HEK293 (cell line): ENCODE measurements at regions not wholly inside any gene's neighbourhood (a gene's known extent, or its start where the extent isn't known, plus 50 kb on each side); places are given as distances from the start of the nearest gene placed in this dataset.

Source experiments
- CTCF ChIP-seq: fragments of 450-650 bp; formaldehyde crosslinking; IDR thresholded peaks from 2 replicates; pipeline ENCODE4 v1.5.1; 2016; ENCODE audit warnings: missing biosample characterization, missing genetic modification characterization
- YY1 ChIP-seq: fragments of 450-650 bp; formaldehyde crosslinking; IDR thresholded peaks from 2 replicates; pipeline ENCODE4 v1.5.1; 2018; ENCODE audit warnings: missing biosample characterization, missing genetic modification characterization
- ZBTB10 ChIP-seq: fragments of 450-650 bp; formaldehyde crosslinking; IDR thresholded peaks from 2 replicates; pipeline ENCODE4 v1.5.1; 2016; ENCODE audit warnings: missing biosample characterization, missing genetic modification characterization
- ZBTB11 ChIP-seq: fragments of 450-650 bp; formaldehyde crosslinking; conservative IDR thresholded peaks from 2 replicates; pipeline ENCODE4 v1.5.1; 2016; ENCODE audit warnings: low read depth, missing biosample characterization, missing genetic modification characterization
- ZBTB17 ChIP-seq: fragments of 450-650 bp; formaldehyde crosslinking; IDR thresholded peaks from 2 replicates; pipeline ENCODE4 v1.5.1; 2016; ENCODE audit warnings: missing biosample characterization, missing genetic modification characterization
- ZBTB21 ChIP-seq: fragments of 450-650 bp; formaldehyde crosslinking; IDR thresholded peaks from 2 replicates; pipeline ENCODE4 v1.5.1; 2017; ENCODE audit warnings: missing biosample characterization, missing genetic modification characterization
- ZBTB49 ChIP-seq: fragments of 450-650 bp; formaldehyde crosslinking; IDR thresholded peaks from 2 replicates; pipeline ENCODE4 v1.5.1; 2016; ENCODE audit warnings: missing biosample characterization, missing genetic modification characterization, low read depth
- ZNF114 ChIP-seq: fragments of 450-650 bp; formaldehyde crosslinking; IDR thresholded peaks from 2 replicates; pipeline ENCODE4 v1.5.0; 2017; ENCODE audit warnings: missing biosample characterization, missing genetic modification characterization
- ZNF146 ChIP-seq: fragments of 450-650 bp; formaldehyde crosslinking; IDR thresholded peaks from 2 replicates; pipeline ENCODE4 v1.5.1; 2016; ENCODE audit warnings: missing biosample characterization, missing genetic modification characterization
- ZNF416 ChIP-seq: fragments of 450-650 bp; formaldehyde crosslinking; IDR thresholded peaks from 2 replicates; pipeline ENCODE4 v1.5.1; 2016; ENCODE audit warnings: missing biosample characterization, missing genetic modification characterization
- ZNF449 ChIP-seq: fragments of 450-650 bp; formaldehyde crosslinking; IDR thresholded peaks from 2 replicates; pipeline ENCODE4 v1.5.1; 2017; ENCODE audit warnings: missing biosample characterization, mild to moderate bottlenecking, missing genetic modification characterization, moderate library complexity
- ZNF639 ChIP-seq: fragments of 450-650 bp; formaldehyde crosslinking; IDR thresholded peaks from 2 replicates; pipeline ENCODE4 v1.5.1; 2016; ENCODE audit warnings: missing biosample characterization, missing genetic modification characterization

- TF ChIP-seq ZNF639 (tag by site-specific recombination), result no peak
- TF ChIP-seq ZBTB49 (tag by site-specific recombination), result no peak
- no peak for TF ChIP-seq ZBTB11
- TF ChIP-seq CTCF (tag by site-specific recombination), result no peak
- no peak for TF ChIP-seq ZBTB17
- no peak for TF ChIP-seq ZNF114 (tag by site-specific recombination)
- no peak for TF ChIP-seq ZBTB21 (tag by site-specific recombination)
- no peak for TF ChIP-seq YY1
- no peak for TF ChIP-seq ZBTB10 (tag by site-specific recombination)
- TF ChIP-seq ZNF449 (tag by site-specific recombination), result no peak
- TF ChIP-seq ZNF416, result no peak
- TF ChIP-seq ZNF146 (tag by site-specific recombination), result no peak
Observed at GRCh38 chr5:133846478-133847226, 121.8 kb downstream of the C5orf15 start.
